ENCODE measurements at regions not wholly inside any gene's neighbourhood (a gene's known extent, or its start where the extent isn't known, plus 50 kb on each side); places are given as distances from the start of the nearest gene placed in this dataset.

DNA sequence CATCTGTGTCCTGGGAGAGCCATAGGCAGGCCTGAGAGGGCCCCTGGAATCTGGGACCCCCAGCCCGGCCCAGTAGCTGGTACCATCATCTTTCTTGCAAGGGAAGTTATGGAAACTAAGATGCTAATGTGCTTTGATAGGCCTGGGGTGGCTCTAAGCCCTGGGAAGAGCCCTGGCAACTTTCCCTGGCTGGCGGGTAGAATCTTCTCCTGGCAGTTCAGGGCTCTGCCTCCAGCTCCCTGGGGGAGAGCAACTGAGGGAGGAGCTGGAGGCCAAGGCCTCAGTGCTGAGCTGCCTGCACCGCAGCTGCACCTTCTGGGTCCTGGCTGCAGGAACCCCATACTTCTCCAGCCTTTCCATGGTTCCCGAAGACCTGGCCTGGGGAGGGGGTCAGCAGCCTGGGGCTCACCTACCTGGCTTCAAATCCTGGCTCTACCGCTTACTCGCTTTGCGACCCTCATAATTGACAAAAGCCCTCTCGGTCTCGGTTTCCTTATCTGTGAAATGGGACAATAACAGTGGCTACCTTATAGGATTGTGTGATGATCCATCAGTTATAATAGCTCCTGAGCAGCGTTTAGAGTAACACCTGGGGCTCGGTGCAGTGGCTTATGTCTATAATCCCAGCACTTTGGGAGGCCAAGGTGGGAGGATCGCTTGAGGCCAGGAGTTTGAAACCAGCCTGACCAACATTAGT is 333.7 kb downstream of the SEC14L1 start:
- peak in 1 of 14 donors; percentile 35 for DNase-seq

DNA sequence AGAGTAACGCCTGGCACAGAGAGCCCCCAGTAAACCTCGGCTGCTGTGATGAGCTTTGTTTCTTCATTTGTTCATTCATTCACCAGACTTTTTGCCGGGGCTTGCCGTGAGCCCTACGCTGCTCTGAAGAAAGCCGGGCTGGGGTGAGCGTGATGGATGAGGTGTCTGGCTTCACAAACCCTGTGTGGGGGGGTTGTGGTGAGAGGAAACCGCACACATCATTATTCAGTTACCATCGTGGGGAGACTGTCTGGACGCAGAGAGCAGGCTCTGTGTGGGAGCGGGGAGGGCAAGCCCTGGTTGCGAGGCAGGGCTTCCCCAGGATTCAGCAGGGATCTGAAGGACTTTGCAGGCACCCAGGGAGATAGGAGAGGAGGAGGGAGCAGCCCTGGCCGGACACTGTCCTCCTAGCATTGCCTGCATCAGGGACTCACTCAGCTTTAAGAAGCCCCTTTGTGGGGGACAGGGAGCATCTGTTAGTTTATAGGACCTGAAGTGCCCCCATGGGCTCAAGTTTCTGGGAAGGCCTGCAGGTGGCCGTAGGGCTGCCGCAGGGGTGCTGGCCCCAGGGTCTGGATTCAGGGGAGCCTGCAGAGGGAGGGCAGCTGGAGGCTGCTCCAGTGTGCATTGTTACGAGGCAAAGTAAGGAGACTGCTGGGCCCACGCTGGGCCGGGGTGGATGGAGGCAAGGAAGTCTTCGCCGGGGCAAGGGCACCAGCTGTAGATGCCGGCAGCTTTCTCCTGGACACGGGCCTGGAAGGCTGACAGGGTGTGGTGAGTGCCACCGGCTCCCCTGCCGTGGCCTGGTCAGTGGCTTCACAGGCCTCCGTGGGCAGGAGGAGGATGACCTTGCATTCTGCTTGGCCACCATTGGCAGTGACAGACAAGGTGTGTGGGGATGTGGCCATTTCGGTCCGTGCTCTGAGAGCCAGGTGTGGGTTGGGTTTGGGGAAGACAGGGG is 334.5 kb downstream of the SEC14L1 start:
- DNase-seq: peak in 1 of 14 donors; percentile 14

DNA sequence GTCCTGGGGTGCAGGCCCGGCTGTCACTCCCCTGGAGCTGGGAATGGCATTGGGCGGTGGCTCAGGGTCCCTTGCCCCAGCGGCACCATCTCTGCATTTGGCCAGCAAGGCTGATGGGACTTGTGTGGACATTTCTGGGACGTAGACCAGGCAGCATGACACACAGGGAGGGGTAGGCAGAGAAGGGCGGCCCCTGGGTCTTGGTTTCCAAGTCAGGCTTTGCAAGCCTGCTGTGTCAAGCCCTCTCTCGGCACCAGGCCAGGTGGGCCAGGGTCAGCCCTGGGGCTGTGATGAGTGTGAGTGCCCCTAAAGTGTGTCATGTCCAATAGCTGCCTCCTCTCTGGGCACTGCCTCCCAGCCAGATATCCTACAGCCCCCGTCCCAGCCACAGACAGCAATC is 335.2 kb downstream of the SEC14L1 start:
- DNase-seq: peak in 1 of 14 donors; percentile 28

DNA sequence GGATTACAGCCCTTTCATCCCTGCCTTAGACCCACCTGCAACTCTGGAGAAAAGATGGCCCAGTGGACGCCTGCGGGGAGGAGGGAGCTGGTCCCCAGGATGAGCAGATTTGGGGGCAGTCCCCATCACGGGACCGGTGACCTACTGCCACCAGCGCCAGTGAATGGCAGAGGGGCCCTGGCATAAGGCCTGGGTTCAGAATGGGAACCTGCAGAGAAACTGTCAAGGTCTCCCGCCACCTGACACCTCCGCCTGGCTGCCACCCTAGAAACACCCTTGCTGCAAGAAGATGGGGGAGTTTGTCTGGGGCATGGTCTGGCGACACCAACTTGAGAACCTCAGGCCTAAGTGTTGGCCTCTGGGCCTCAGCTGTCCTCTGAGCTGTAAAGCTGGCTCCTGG is 335.7 kb downstream of the SEC14L1 start:
- DNase-seq: no peak

DNA sequence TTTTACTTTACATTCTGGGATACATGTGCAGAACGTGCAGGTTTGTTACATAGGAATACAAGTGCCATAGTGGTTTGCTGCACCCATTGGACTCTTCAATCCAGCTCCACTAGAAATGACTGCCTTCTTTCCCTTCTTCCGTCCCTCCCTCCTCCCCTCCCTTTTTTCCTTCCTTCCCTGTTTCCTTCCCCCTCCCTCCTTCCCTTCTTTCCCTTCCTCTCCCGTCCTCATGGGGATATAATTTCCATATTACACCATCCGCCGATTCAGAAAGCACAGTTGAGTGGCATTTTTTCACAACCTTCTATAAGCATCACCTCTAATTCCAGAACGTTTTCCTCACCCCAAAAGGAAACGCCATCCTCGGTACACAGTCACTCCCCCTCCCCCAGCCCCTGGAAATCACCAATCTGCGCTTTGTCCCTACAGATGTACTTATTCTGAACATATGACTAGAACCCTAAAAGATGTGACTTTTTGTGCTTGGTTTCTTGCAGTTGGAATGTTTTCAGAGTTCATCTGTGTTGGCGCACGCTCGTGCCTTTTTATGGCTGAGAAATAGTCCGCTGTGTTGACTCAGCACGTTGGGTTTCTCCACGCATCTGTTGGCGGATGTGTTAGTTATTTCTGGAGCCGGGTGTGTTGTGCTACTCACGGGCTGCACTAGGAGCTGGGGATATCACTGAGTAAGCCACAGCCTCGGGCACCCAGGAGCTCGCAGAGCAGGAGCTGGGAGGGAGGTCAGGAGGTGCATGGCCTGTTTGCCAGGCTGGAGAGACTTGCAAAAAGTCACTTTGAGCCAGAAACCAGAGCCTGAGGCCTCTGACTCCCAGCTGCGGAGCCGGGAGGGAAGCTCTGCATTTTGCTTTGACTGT is 336.4 kb downstream of the SEC14L1 start:
- DNase-seq: no peak

DNA sequence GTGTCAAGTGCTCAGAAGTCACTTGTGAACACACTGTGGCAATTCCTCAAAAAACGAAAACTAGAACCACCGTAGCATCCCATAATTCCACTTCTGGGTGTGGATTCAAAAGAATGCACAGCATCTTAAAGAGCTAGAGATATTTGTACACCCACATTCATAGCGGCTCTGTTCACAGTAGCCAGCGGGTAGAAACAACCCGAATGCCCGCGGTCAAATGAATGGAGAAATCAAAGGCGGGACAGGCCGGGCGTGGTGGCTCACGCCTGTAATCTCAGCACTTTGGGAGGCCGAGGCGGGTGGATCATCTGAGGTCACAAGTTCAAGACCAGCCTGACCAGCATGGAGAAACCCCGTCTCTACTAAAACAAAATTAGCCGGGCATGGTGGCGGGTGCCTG is 337.5 kb downstream of the SEC14L1 start:
- DNase-seq: no peak

DNA sequence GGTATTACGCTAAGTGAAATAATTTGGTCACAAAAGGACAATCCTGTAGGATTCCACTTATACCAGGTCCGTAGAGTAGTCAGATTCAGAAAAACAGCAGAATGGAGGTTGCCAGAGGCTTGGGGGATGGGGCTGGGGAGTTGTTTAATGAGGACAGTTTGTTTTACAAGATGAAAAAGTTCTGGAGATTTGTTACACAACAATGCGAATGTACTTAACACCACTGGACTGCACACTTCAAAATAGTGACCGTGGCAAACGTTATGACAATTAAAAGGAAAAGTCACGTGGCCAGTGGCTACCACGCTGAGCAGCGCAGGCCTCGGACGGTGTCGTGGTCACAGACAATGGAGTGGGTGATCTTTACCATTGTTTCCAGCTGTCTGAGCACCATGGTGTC is 338.1 kb downstream of the SEC14L1 start:
- DNase-seq: no peak

DNA sequence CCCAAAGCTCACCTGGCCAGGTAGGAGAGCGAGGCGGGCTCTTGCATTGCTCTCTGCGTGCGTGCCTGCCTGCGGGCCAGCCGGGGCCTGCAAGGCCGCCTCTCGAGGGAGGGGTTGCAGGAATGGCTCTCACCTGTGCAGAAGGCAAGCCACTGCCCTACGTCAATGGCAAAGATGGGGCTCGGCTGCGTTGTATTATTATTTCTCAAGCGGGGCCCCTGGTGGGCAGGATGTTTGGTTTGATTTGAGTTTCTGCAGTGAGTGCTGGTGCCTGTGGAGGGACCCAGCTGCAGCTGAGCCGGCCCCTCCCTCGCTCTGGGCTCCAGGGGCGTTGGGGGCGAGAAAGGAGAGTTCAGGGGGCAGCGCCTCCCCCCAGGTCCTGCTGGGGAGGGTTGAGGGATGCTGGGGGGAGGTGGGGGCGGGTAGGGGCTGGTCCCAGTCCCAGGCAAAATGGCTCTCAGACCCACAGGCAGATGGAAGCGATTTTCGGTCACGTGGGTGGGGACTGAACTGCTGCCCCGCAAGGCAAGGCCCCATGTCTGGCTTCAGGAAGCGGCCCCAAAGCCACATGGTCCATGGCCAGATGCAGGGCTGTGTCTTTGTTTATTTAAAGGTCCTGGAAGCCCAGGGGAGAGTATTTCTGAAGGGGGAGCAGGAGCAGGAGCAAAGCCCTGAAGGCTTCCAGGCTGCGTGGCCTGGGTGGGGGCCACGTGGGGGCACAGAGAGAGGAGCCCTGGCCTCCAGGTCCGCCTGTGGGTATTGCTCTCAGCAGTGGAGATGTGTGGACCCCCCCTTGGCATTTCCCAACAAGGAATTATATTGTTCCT is 338.8 kb downstream of the SEC14L1 start:
- no peak for DNase-seq

DNA sequence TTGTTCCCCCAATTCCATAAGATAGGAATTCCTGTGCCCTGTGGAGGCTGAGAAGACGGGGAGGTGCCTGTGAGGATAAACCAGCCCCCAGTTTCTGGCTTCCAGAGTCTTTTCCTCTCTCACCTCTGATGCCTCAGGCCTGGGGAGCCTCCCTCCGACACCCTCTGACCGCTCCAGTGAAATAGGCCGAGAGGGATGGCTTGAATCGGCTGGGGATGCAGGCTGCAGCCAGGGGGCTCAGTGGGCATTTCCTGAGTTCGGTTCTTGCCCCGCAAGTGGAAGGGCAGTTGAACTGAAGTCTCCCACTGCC is 339.4 kb downstream of the SEC14L1 start:
- DNase-seq: no peak

DNA sequence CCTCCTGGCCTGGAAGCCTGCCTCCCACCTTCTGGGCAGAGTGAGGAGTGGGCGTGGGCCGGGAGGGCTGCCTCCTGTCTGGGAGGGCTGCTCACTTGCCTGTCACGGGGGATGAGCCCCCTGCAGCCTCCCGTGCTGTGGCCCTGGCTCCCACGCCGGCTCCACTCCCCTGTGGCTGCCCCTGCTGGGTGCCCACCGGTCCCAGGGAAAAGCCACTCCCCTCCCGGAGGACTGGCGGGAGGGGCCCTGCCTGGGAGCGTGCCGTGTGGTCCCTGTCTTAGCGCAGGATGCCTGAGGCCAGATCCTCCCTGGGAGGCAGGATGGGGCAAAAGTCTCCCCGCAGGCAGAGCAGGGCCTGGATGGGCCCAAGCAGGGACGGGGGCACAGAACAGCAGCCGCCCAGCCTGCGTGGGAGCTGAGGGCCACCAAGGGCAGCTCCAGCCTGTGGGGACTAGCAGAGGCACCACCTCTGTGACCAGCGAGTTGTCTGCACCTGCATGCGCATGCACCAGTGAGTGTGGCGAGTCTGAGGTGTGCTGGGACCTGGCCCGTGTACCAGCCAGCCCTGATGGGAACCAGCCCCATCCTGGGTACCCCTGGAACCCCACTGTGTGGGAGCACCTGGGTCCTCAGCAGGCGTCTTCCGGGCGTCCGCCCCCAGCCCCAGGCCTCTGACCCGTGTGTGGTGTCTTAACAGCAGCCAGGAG is 339.9 kb downstream of the SEC14L1 start:
- no peak for DNase-seq

DNA sequence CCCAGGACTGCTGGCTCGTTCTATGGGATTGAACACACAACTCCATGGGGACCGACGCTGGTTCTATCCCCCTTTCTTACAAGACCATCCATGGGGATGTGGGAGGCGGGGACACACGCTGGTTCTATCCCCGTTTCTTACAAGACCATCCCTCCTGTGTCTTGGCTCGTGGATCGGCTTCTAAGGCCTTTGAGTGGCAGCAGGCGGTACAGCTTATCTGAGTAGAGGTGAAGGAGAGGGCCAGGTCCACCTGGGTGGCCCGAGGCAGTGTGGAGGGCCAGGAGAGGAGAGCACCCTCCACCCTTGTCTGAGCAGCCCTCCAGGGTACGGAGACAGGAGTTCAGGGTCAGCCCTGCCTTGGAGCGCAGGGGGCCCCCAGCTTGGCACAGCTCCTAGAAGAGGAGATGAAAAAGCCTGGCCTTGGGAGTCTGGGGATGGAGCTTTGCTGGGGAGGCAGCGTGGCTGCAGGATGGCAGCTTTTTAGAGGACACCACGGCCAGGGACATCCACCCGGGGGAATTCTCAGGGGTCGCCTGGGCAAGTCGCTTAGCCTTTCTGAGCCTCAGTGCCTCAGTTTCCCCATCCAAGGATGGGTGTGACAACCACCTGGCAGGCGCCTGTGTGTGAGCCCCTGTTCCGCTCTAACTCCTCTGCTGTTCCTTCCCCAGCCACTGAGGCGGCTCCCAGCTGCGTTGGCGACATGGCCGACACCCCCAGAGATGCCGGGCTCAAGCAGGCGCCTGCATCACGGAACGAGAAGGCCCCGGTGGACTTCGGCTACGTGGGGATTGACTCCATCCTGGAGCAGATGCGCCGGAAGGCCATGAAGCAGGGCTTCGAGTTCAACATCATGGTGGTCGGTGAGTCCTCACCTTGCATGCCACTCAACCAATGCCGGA is 341.0 kb downstream of the SEC14L1 start:
- DNase-seq: no peak

DNA sequence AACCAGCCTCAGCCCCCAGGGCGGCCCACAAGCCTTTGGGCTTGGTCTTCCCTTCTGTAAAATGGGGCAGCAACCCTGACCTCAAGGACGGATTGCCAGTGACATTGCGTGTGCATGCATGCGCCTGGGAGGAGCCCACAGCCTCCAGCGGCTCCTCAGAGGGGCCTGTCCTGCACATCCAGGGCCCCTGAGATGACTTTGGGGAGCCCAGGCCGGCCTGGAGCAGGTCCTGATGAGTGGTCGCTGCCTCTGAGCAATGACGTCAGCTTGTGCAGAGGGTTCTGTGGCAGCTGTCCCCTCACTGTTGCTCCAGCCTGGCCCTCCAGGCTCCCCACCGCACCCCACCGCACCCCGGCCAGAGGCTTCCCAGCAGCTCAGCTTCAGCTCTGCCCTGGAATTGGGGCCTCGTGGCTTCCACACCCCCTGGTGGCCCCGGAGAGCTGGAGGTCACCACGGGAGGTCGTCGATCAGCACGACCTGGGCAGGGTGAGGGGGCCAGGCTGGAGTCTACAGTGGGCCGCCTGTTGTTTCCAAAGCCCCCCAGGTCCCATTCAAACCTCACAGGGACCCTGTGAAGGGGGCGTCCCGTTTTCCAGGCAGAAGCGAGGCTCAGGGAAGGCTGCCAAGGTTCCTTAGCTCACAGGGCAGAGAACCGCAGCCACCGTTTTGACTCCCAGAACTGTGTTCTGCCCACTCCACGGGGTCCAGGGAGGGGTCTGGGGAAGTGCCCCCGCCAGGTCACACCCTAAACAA is 341.8 kb downstream of the SEC14L1 start:
- DNase-seq: no peak

DNA sequence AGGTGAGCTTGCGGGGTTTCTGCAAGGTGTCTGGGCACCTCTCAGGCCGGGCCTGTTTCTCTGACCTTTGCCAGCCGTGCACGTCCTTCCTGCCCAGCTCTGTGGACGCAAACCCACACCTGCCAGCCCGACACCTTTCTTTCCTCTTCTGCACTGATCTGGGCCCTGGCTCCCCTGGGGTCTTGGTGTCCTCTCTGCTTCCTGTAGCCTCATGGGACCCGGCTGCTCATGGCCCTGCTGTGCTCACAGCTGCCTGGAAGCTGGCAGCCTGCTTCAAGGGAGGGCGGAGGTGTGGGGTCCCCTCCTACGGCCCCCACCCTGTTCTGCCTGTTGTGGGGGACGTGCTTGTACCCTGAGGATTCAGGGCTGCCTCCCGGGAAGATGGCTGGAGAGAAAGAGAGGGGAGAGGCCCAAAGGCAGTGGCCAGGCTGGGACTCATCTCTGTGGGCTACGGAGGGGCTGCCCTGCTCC is 342.4 kb downstream of the SEC14L1 start:
- DNase-seq: no peak

DNA sequence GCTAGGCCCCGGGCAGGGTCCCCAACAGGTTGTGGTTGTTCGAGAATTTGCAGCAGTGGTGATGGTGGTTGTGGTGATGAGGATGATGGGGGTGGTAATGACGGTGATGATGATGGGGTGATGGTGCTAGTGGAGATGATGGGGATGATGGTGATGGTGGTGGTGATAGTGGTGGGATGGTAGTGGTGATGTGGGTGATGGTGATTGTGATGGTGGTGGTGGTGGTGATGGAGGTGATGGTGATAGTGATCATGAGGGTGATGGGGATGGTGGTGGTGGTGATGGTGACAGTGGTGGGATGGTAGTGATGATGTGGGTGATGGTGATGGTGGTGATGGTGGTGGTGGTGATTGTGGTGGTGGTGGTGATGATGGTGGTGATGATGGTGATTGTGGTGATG is 343.3 kb downstream of the SEC14L1 start:
- no peak for DNase-seq

DNA sequence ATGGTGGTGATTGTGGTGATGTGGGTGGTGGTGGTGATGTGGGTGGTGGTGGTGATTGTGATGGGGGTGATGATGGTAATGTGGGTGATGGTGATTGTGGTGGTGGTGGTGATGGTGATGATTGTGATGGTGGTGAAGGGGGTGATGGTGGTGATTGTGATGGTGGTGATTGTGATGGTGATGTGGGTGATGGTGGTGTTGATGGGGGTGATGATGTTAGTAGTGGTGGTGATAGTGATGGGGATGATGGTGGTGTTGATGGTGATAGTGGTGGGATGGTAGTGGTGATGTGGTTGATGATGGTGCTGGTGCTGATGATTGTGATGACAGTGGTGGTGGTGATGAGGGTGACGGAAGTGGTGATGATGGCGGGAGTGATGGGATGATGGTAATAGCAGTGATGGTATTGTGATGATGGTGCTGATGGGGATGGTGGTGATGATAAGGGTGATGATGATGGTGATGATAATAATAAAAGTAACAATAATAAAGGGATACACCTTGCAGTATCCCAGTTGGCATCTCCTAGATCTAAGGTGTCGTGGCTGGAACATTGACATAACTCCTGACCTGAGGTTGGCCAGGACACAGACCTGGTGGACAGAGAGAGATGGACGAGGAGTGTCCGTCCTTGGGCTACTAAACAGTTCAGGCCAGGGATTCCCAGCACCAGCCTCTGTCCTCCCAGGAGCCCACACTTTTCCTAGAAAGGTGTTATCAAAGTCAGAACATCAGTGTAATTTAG is 344.5 kb downstream of the SEC14L1 start:
- no peak for DNase-seq

DNA sequence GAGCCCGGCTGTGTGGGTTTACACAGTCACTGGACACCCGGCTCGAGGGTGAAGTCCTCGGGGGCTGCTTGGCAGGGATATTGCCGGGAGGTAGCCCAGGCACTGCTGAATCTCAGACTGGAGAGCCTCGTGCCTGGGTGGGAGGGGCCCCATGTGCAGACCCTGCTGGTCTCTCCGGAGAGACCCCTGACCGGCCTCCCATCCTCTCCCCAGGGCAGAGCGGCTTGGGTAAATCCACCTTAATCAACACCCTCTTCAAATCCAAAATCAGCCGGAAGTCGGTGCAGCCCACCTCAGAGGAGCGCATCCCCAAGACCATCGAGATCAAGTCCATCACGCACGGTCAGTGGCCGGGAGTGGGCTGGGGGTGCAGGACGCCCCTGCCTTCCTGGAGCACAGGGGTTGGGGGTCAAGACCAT is 346.5 kb downstream of the SEC14L1 start:
- peak in 1 of 14 donors; percentile 16 for DNase-seq

DNA sequence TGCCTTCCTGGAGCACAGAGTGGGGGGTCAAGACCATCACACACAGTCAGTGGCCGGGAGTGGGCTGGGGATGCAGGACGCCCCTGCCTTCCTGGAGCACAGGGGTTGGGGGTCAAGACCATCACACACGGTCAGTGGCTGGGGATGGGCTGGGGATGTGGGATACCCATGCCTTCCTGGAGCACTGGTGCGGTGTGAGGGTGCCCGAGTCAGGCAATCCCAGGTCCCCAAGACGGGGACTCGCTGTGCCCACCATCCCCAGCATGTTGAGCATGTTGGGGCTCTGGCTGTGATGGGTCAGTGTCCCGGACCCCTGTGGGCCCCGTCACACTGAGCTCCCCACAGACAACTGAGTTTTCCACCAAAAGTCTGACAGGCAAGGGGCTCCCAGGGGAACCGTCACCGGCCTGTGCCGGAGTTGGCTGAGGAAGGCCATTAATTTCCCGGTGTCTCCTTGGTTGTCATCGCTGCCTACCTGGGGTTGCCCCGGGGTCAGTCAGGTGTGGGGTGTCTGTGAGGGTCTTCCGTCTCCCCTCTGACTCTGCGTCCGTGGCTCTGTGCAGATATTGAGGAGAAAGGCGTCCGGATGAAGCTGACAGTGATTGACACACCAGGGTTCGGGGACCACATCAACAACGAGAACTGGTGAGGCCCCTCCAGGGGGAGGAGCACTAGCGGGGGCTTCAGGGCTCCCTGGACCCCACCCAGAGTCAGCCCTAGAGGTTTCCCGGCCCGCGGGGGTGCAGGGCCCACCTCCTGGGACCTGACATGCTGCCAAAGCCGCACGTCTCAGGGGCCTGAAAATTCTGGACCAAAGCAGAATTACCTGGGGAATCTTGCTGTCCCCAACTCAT is 347.1 kb downstream of the SEC14L1 start:
- no peak for DNase-seq

Measured in C1 segment of cervical spinal cord (tissue), 14 donors.